Endothelial cell of umbilical vein (primary cell): ENCODE measurements at regions not wholly inside any gene's neighbourhood (a gene's known extent, or its start where the extent isn't known, plus 50 kb on each side); places are given as distances from the start of the nearest gene placed in this dataset.
"Not testable (repeated sequence)": the region's sequence is repeated elsewhere in the genome, so short reads cannot be mapped to it uniquely, and the experiment has no call there.

Experiments used
- EZH2 ChIP-seq: IDR thresholded peaks from 2 replicates; pipeline ENCODE4 v1.6.1; 2012; ENCODE audit warnings: borderline replicate concordance, low read depth, mild to moderate bottlenecking, moderate library complexity, low read length, inconsistent platforms; ENCODE audit not compliant: severe bottlenecking
- GATA2 ChIP-seq: IDR thresholded peaks from 2 replicates; pipeline ENCODE4 v1.7.0; 2011; ENCODE audit warnings: low read depth, mild to moderate bottlenecking, moderate library complexity, mixed read lengths, low read length; ENCODE audit not compliant: insufficient read length, insufficient read depth
- POLR2A ChIP-seq: IDR thresholded peaks from 2 replicates; pipeline ENCODE4 v1.6.1; 2012; ENCODE audit warnings: low read depth, mild to moderate bottlenecking, control low read depth, low read length
- POLR2AphosphoS5 ChIP-seq: IDR thresholded peaks from 2 replicates; pipeline ENCODE4 v1.6.1; 2012; ENCODE audit warnings: low read depth, mild to moderate bottlenecking, control low read depth, low read length, moderate library complexity; ENCODE audit not compliant: insufficient read depth
- TF ChIP-seq, protein P1 (sequence below), 2 donors: IDR thresholded peaks; 1 replicate in 1 of 2; 2 replicates in 1 of 2; pipeline ENCODE4 v1.5.1; 2011; ENCODE audit warnings: low read length in 2 of 2, mild to moderate bottlenecking in 2 of 2, moderate library complexity in 2 of 2, control low read depth in 1 of 2, inconsistent platforms in 1 of 2, low read depth in 1 of 2; ENCODE audit not compliant: insufficient read depth in 1 of 2; ENCODE audit errors: extremely low read depth in 1 of 2

- not testable (repeated sequence) for TF ChIP-seq POLR2AphosphoS5, POLR2A, GATA2, EZH2
- TF ChIP-seq, protein P1, sequence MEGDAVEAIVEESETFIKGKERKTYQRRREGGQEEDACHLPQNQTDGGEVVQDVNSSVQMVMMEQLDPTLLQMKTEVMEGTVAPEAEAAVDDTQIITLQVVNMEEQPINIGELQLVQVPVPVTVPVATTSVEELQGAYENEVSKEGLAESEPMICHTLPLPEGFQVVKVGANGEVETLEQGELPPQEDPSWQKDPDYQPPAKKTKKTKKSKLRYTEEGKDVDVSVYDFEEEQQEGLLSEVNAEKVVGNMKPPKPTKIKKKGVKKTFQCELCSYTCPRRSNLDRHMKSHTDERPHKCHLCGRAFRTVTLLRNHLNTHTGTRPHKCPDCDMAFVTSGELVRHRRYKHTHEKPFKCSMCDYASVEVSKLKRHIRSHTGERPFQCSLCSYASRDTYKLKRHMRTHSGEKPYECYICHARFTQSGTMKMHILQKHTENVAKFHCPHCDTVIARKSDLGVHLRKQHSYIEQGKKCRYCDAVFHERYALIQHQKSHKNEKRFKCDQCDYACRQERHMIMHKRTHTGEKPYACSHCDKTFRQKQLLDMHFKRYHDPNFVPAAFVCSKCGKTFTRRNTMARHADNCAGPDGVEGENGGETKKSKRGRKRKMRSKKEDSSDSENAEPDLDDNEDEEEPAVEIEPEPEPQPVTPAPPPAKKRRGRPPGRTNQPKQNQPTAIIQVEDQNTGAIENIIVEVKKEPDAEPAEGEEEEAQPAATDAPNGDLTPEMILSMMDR (IDR thresholded peaks at IDR 0.05; ENCODE audit: extremely low read depth in 1 of 2, insufficient read depth in 1 of 2, low read depth in 1 of 2, low read length in 2 of 2), result not testable (repeated sequence)
Measured at GRCh38 chr4:160481696-160482690, 1379.1 kb downstream of the RAPGEF2 start.
